Activated T-cell treated with anti-CD3 and anti-CD28 coated beads for 4 hours (primary cell): ENCODE measurements at regions not wholly inside any gene's neighbourhood (a gene's known extent, or its start where the extent isn't known, plus 50 kb on each side); places are given as distances from the start of the nearest gene placed in this dataset.
"Not testable (repeated sequence)": the region's sequence is repeated elsewhere in the genome, so short reads cannot be mapped to it uniquely, and the experiment has no call there.

ENCODE experiments used
- DNase-seq: peaks from one replicate; pipeline ENCODE4 v3.0.0-alpha.2; 2020

DNA sequence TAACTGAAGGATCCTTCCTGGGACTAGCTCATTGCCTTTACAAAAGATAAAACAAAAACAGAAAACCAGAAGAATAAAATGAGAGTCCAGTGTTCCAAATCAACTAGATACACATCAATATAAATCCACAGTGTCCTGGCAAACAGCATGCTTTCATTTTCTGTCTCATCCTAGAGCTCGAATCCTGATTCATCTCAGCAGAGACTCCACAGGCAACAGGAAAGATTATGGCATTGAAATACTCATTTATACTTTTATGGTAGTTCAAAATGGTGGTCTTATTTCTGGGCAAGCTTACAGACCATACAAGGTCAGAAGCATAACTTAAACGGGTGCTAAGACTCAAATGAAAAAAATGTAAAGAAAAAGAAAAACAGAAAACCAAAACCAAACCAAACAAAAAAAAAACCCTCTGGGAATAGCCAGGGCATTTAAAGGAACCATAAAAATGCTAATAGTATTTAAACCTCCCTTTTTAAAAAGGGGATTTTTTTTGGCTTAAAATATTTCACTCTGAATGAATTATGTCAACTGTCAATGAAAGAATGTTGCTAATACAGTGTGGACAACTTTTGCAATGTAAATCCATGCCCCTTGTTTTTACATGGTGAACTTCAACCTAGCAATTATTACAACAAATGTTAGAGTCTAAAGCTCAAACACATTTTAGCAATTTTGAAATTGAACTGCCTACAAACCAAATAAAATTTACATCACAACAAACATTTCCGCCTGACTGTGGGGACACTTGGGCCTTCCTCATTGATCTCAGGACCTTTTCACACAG is 57.9 kb downstream of the GPR101 start:
- no peak for DNase-seq

DNA sequence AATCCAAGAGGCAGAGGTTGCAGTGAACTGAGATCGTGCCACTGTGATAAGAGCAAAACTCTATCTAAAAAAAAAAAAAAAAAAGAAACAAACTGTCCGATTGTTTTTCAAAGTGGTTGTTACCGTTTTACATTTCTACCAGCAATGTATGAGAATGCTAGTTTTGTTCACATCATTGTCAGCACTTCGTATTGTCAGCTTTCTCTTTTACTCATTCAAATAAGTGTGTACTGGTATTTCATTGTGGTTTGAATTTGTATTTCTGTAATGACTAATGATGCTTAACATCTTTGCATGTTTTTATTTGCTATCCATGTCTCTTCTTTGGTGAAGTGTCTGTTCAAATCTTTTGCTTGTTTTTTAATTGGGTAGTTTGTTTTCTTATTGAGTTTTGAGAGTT is 65.8 kb downstream of the GPR101 start:
- DNase-seq, result no peak

DNA sequence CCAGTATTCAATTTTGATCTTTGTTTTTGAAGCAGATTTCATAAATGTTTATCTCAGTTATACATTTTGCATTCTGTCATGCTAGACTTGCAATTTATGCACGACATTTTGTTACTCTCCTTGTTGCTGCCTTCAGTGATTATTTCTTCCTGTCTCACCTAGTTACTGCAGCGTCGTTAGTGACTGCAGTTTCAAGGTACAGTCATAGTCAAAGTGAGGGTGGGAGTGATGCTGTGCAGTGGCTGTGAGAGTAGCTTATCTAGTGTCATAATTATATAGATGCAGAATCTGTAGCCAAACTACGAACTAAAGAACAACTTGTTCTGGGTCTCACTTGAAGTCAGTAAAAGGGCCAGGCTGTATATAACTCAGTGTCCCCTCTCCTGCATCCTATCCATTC is 69.8 kb downstream of the GPR101 start:
- DNase-seq, result no peak

GRCh38 chrX:136961594-136962135 is 72.1 kb downstream of the GPR101 start:
- DNase-seq, result no peak

DNA sequence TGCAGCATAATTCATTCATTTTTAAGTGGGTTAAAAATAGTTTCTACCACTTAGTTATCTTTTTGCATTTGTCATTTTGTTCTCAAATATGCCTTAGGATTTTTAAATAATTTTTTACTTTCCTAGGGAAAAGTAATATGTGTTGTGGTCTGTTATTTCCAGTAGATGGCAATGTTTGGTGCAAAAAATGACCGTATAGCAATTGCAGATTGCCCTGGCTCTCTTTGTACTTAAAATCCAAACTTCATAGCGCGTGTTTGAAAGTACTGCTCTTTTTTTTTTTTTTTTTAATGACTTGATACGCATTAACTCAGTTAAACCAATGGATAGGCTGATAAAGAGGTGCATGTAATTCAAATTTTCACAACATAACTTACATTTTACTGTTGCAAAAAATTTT is 74.4 kb upstream of the RBMX start:
- DNase-seq, result no peak

GRCh38 chrX:136953867-136954787 is 73.6 kb upstream of the RBMX start:
- peak; percentile 23 for DNase-seq

DNA sequence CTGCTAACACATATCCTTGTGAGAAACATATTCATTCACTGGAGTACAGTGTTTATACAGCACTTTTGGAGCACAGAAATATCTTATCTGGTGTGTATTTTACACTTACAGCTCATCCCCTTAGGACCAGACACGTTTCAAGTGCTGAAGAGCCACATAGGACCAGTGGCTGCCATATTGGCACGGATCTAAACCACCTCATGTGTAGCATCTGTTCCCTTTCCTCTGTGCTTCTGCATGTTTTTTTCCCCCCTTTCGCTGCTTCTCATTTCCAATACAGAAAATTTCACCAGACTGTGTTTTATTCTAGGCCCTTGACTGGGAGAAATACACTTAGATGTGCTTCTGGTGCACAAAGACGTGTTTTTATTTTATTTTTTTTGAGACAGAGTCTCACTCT is 69.7 kb upstream of the RBMX start:
- no peak for DNase-seq

DNA sequence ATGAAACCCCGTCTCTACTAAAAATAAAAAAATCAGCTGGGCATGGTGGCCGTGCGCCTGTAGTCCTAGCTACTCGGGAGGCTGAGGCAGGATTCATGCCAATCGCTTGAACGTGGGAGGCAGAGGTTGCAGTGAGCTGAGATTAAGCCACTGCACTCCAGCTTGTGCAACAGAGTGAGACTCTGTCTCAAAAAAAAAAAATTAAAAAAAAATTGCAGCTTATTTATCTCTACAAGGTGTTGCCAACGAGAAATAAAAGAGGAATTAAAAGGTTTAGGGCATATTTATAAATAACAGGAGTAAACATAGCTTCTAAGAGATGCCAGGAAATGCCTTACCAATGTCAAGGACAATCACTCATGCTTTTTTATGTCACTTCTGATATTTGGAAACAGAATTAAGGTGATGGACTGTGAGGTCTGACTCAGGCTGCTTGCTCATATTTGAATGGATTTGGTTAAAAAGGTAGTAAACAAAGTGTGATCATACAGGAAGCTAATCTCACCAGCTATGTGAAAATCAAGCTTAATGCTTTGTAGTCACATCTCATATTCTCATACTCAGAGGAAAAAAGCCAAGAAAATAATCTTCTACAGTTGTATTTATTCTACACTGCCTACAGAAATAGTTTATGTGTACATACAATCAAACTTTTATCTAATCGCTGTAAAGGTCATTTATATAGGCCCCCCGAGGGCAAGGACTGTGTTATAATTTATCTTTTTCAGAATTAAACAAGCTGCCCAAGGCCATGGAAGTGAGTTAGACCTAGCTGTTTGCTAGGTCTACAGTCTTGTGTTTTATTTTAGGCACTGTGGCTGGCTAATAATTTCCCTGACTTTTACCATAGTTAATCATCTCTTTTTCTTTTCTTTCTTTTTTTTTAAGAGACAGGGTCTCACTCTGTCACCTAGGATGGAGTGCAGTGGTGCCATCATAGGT is 61.1 kb upstream of the RBMX start:
- DNase-seq, result no peak

GRCh38 chrX:136936183-136936549 is 55.6 kb upstream of the RBMX start:
- no peak for DNase-seq

DNA sequence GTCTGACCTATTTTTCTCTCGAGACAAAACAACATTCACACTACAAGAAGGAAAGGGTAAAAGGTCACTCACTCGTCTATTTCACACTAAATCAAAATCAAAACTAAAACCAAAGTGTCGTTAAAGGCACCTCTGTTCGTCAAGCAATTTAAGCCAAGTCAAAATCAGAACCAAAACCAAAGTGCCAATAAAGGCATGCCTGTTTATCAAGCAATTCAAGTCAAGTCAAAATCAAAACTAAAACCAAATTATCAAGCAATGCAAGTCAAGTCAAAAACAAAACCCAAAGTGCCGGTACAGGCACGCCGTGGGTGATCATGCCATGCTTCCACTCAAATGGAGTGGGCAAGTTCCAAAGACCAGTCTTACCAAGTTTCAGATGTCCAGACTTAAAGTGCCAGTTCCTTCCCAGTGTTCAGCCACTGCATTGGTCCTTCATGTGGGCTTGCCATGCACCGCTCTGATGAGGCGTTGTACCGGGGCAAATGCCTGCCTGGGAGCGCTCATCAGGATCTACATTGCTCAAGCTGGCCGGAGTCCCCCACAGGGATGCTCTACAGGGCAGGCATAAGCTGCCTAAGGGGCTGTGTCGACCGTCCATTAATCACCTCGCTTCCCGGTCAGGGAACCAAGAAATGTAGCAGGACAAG is 55.1 kb upstream of the RBMX start:
- not testable (repeated sequence) for DNase-seq

DNA sequence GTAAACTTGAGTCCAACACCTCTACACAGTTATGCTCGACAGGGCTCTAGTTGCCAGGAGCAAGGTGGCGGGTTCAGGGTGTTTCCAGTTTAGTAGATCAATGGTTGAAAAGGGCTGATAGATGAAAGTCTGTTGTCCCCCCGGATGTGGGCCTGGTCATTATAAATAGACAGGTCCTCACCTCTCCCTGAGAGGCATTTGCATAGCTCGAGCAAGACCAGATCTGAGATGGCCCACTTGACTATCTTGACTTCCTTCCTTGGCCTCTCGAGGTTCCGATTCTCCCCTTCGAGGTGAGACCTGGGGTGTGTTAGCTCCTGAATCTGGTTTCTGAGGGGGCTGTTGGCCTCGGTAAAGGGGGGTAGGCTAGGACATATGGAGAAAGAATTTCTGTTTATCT is 54.1 kb upstream of the RBMX start:
- DNase-seq, result not testable (repeated sequence)

GRCh38 chrX:136933611-136934145 is 53.2 kb upstream of the RBMX start:
- DNase-seq, result no peak

DNA sequence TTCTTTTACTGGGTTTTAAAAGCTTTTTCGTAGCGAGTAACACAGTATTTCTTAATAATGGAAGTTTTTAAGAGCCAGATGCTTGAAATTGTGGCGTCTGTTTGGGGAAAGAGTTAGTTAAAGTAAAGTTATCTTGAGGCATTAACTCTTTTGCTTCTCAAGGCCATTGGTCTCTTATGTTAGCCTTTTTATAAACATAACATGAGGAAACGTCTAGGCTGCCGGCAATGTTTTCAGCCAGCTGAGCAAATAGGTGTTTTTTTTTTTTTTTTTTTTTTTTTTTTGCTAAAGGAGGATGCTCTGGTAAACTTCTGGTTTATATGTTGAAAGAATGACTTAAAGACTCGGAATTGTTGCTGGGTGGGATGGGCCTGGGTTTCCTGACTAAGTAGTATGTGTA is 51.1 kb upstream of the RBMX start:
- DNase-seq, result no peak
